Fibroblast of the aortic adventitia (primary cell): ENCODE measurements at regions not wholly inside any gene's neighbourhood (a gene's known extent, or its start where the extent isn't known, plus 50 kb on each side); places are given as distances from the start of the nearest gene placed in this dataset.

Experiments
- DNase-seq: peaks from one replicate; pipeline ENCODE4 v3.0.0-alpha.2; 2010; ENCODE audit warnings: low read depth
- H3K4me3 ChIP-seq: 2 replicates; pipeline ENCODE4 v1.5.1; 2011; ENCODE audit warnings: low read depth, mild to moderate bottlenecking, control low read depth, low read length, moderate library complexity
- TF ChIP-seq, protein P1 (sequence below): IDR thresholded peaks from 2 replicates; pipeline ENCODE4 v1.5.1; 2011; ENCODE audit warnings: mild to moderate bottlenecking, low read length, control low read depth, inconsistent platforms; ENCODE audit not compliant: insufficient read depth

DNA sequence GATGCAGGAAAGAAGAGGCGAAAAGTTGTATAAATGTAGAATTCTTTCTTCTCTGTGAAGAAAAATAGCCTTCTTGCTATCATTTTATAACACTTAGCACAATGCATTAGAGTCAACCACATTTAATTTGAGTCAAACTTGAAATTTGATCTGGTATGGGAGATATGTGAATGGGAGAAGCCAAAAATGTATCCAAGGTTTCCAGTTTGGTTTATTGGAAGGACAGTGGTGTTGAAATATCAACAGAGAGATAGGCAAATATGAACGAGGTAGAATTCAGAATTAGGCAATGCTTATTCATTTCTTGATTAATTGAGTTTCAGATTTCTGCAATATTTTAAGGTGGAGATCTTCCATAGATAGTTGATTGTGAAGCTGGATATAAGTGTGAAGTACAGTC, 991.9 kb upstream of the CHAC2 start:
- DNase-seq: peak; percentile 36
- no peak overlapping the region for H3K4me3 ChIP-seq
- TF ChIP-seq, protein P1, sequence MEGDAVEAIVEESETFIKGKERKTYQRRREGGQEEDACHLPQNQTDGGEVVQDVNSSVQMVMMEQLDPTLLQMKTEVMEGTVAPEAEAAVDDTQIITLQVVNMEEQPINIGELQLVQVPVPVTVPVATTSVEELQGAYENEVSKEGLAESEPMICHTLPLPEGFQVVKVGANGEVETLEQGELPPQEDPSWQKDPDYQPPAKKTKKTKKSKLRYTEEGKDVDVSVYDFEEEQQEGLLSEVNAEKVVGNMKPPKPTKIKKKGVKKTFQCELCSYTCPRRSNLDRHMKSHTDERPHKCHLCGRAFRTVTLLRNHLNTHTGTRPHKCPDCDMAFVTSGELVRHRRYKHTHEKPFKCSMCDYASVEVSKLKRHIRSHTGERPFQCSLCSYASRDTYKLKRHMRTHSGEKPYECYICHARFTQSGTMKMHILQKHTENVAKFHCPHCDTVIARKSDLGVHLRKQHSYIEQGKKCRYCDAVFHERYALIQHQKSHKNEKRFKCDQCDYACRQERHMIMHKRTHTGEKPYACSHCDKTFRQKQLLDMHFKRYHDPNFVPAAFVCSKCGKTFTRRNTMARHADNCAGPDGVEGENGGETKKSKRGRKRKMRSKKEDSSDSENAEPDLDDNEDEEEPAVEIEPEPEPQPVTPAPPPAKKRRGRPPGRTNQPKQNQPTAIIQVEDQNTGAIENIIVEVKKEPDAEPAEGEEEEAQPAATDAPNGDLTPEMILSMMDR: no peak

- no peak for DNase-seq
- H3K4me3 ChIP-seq: no peak overlapping the region
- TF ChIP-seq, protein P1: no peak
These were observed 1001.9 kb upstream of the CHAC2 start for GRCh38 chr2:52765735-52766134.

- TF ChIP-seq, protein P1: no peak
- no peak overlapping the region for H3K4me3 ChIP-seq
- DNase-seq: no peak
These were observed 1017.8 kb upstream of the CHAC2 start for GRCh38 chr2:52749764-52750163.

DNA sequence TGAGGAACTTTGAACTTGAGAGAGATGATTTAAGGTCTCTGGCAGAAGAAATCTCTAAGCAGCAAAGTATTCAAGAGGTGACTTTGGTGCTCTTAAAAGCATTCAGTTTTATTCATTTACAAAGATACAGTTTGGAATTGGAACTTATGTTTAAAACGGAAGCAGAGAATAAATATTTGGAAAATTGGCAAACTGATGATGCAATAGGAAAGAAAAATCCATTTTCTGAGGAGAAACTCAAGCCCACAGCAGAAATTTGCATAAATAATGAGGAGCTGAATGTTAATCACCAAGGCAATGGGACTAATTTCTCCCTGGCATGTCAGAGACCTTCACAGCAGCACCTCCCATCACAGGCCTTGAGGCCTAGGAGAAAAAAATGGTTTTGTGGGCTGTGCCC, 1022.5 kb upstream of the CHAC2 start:
- TF ChIP-seq, protein P1: no peak
- no peak overlapping the region for H3K4me3 ChIP-seq
- DNase-seq: no peak

- DNase-seq: no peak
- H3K4me3 ChIP-seq: no peak overlapping the region
- TF ChIP-seq, protein P1: no peak
These were observed 1034.7 kb upstream of the CHAC2 start for GRCh38 chr2:52732849-52733395.

DNA sequence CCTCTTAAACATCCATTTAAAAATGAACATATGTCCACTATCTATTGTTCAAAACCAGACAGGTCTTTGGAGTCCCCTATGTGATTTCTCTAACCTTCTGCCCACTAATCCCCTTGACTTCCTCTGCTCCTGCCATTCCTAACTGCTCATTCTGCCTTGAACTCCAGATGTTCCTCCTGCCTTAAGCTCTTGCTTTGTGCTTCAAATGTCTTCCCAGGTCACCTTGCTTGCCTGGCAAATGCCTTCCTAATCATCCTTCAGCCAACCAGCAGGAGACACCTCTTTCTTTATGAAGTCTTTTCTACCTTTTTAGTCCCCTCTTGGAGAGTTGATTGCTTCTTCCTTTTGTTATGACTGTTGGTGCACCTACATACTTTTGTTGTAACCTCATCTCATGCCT, 1043.0 kb upstream of the CHAC2 start:
- DNase-seq: no peak
- TF ChIP-seq, protein P1: no peak
- no peak overlapping the region for H3K4me3 ChIP-seq

DNA sequence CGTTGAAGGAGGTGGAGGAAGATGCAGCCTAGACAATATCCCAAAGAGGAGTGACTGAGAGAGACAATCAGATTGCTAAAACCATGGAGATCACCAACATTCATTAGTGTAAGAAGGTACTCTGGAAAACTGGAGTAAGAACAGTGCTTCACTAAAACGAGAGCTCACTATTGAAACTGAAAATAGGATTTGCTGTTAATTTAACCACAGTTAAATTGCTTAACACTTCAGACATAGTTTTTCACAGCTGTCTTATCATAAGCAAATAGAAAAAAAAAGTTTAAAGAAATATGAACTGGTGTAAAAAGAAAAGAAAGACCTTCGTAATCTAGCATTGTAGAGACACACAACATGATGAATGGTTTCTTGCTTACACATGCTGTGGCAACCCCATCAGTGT, 1049.8 kb upstream of the CHAC2 start:
- TF ChIP-seq, protein P1: no peak
- no peak for DNase-seq
- no peak overlapping the region for H3K4me3 ChIP-seq
